ENCODE measurements at regions not wholly inside any gene's neighbourhood (a gene's known extent, or its start where the extent isn't known, plus 50 kb on each side); places are given as distances from the start of the nearest gene placed in this dataset.

DNA sequence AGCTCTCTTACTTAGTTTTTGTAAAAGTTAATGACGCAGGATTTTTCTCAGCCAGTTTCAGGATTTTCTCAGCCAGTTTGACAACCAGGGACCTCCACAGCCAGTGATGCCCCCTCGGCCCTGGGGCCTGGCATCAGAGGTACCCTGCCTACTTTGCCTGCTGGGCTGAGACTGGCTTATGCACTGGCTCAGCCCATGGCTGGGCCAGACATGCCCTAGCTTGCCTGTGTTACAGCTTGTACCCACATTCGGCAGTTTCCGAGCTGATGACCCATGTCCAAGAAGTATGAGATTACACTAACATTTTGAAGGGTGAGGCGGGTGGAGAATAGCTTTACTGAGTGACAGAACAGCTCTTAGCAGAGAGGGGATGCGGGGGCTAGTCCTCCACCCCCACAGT, 406.1 kb upstream of the HSF2 start:
- TF ChIP-seq, protein P1, sequence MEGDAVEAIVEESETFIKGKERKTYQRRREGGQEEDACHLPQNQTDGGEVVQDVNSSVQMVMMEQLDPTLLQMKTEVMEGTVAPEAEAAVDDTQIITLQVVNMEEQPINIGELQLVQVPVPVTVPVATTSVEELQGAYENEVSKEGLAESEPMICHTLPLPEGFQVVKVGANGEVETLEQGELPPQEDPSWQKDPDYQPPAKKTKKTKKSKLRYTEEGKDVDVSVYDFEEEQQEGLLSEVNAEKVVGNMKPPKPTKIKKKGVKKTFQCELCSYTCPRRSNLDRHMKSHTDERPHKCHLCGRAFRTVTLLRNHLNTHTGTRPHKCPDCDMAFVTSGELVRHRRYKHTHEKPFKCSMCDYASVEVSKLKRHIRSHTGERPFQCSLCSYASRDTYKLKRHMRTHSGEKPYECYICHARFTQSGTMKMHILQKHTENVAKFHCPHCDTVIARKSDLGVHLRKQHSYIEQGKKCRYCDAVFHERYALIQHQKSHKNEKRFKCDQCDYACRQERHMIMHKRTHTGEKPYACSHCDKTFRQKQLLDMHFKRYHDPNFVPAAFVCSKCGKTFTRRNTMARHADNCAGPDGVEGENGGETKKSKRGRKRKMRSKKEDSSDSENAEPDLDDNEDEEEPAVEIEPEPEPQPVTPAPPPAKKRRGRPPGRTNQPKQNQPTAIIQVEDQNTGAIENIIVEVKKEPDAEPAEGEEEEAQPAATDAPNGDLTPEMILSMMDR (IDR thresholded peaks at IDR 0.05): no peak
- TF ChIP-seq POLR2A (IDR thresholded peaks at IDR 0.05) (no peak), POLR2AphosphoS5 (IDR thresholded peaks at IDR 0.05) (no peak)

Measured in stomach (tissue), 4 donors.